H1 (cell line): ENCODE measurements at regions not wholly inside any gene's neighbourhood (a gene's known extent, or its start where the extent isn't known, plus 50 kb on each side); places are given as distances from the start of the nearest gene placed in this dataset.

Experiments used
- CTCF ChIA-PET: fragments of 300-600 bp; sonication (Branson Sonifier 250); formaldehyde crosslinking; loops from one replicate; lab custom pipeline; 2021; ENCODE audit not compliant: partially characterized antibody; lab: Charles Lee
- POLR2A ChIA-PET: fragments of 300-600 bp; sonication (Branson Sonifier 250); formaldehyde crosslinking; loops from one replicate; lab custom pipeline; 2021; ENCODE audit warnings: inconsistent platforms; ENCODE audit not compliant: partially characterized antibody; lab: Charles Lee
- DNase-seq, 2 experiments: peaks; one replicate each; pipeline versions ENCODE4 v3.0.0 to v3.0.0-alpha.2; 2010 to 2022; ENCODE audit warnings: low spot score in 2 of 2, low read depth in 1 of 2, mixed read lengths in 1 of 2
- FAIRE-seq: peaks from 2 replicates; lab custom pipeline; 2011; peaks lifted over from hg19 to GRCh38; lab: Jason Lieb, UNC
- H2AFZ ChIP-seq: 2 replicates; pipeline ENCODE4 v1.8.1; 2012; ENCODE audit warnings: low read length, inconsistent platforms
- H2AK5ac ChIP-seq: 2 replicates; pipeline ENCODE4 v1.6.1; 2013; ENCODE audit warnings: low read depth, low read length
- H2BK120ac ChIP-seq: replicated peaks from 2 replicates; pipeline ENCODE3; 2013; ENCODE audit warnings: low read depth, low read length, inconsistent platforms
- H2BK12ac ChIP-seq: 2 replicates; pipeline ENCODE4 v1.6.1; 2013; ENCODE audit warnings: low read depth, low read length
- H2BK15ac ChIP-seq: 2 replicates; pipeline ENCODE4 v1.6.1; 2013; ENCODE audit warnings: low read length
- H2BK20ac ChIP-seq: 2 replicates; pipeline ENCODE4 v1.6.1; 2013; ENCODE audit warnings: low read length
- H2BK5ac ChIP-seq: 2 replicates; pipeline ENCODE4 v1.6.1; 2013; ENCODE audit warnings: low read depth, low read length
- H3K14ac ChIP-seq: 2 replicates; pipeline ENCODE4 v1.6.1; 2013; ENCODE audit warnings: inconsistent platforms; ENCODE audit not compliant: insufficient read length
- H3K18ac ChIP-seq: 2 replicates; pipeline ENCODE4 v1.6.1; 2013; ENCODE audit warnings: low read length; ENCODE audit errors: extremely low read depth
- H3K23ac ChIP-seq: 2 replicates; pipeline ENCODE4 v1.6.1; 2013; ENCODE audit warnings: inconsistent platforms; ENCODE audit not compliant: insufficient read length
- H3K23me2 ChIP-seq: 2 replicates; pipeline ENCODE4 v1.6.1; 2013; ENCODE audit warnings: low read depth, low read length
- H3K27ac ChIP-seq: 2 replicates; pipeline ENCODE4 v1.6.1; 2011; ENCODE audit warnings: low read depth, low read length, inconsistent platforms
- H3K27me3 ChIP-seq, 4 experiments: replicated peaks in 1 of 4; 1 replicate in 1 of 4; 2 replicates in 3 of 4; pipeline versions ENCODE4 v1.6.1 to v1.8.1; 2011 to 2013; ENCODE audit warnings: low read length in 3 of 4, mild to moderate bottlenecking in 3 of 4, inconsistent platforms in 2 of 4, mixed read lengths in 2 of 4, moderate library complexity in 1 of 4; ENCODE audit not compliant: control insufficient read depth in 3 of 4, insufficient read depth in 3 of 4; ENCODE audit errors: extremely low read depth in 1 of 4
- H3K36me3 ChIP-seq, 4 experiments: 2 replicates each; pipeline versions ENCODE4 v1.6.1 to v1.8.1; 2011 to 2013; ENCODE audit warnings: mild to moderate bottlenecking in 4 of 4, low read length in 3 of 4, moderate library complexity in 2 of 4, control low read depth in 1 of 4, inconsistent platforms in 1 of 4; ENCODE audit not compliant: insufficient read depth in 4 of 4, control insufficient read depth in 2 of 4
- H3K4ac ChIP-seq: replicated peaks from 2 replicates; pipeline ENCODE3; 2013; ENCODE audit warnings: low read length, low read depth, mixed read lengths, inconsistent platforms; ENCODE audit not compliant: insufficient read length
- H3K4me1 ChIP-seq, 4 experiments: replicated peaks in 1 of 4; 1 replicate in 1 of 4; 2 replicates in 3 of 4; pipeline versions ENCODE4 v1.6.1 to v1.8.1; 2011 to 2013; ENCODE audit warnings: low read length in 3 of 4, inconsistent platforms in 2 of 4, mixed read lengths in 1 of 4; ENCODE audit not compliant: insufficient read depth in 4 of 4, control insufficient read depth in 3 of 4
- H3K4me2 ChIP-seq, 2 experiments: 2 replicates each; pipeline versions ENCODE4 v1.6.1 to v1.8.1; 2011 to 2013; ENCODE audit warnings: low read depth in 2 of 2, low read length in 2 of 2, control low read depth in 1 of 2, inconsistent platforms in 1 of 2, mild to moderate bottlenecking in 1 of 2; ENCODE audit not compliant: insufficient read depth in 1 of 2
- H3K4me3 ChIP-seq, 4 experiments: fragments of 200-600, 300-600 bp in 1 of 4; sonication (generic), shearing (Covaris generic), sonication (Bioruptor Twin) in 1 of 4; 2 replicates each; pipeline versions ENCODE4 v1.5.1 to v1.8.1; 2011 to 2016; ENCODE audit warnings: low read length in 4 of 4, low read depth in 3 of 4, control low read depth in 2 of 4, inconsistent platforms in 2 of 4, mild to moderate bottlenecking in 2 of 4, mixed read lengths in 1 of 4, moderate library complexity in 1 of 4; ENCODE audit not compliant: insufficient read depth in 2 of 4; ENCODE audit errors: extremely low read depth in 1 of 4
- H3K56ac ChIP-seq: replicated peaks from 2 replicates; pipeline ENCODE3; 2013; ENCODE audit warnings: low read depth, mild to moderate bottlenecking, mixed read lengths, low read length, inconsistent platforms; ENCODE audit not compliant: insufficient read length
- H3K79me1 ChIP-seq: 2 replicates; pipeline ENCODE4 v1.6.1; 2013; ENCODE audit warnings: low read depth, low read length, control low read depth
- H3K79me2 ChIP-seq, 2 experiments: 2 replicates each; pipeline versions ENCODE4 v1.6.1 to v1.8.1; 2012 to 2013; ENCODE audit warnings: low read length in 2 of 2, mild to moderate bottlenecking in 2 of 2, inconsistent platforms in 1 of 2; ENCODE audit not compliant: insufficient read depth in 2 of 2, control insufficient read depth in 1 of 2
- H3K9ac ChIP-seq, 4 experiments: replicated peaks in 1 of 4; 1 replicate in 1 of 4; 2 replicates in 3 of 4; pipeline versions ENCODE4 v1.6.1 to v1.8.1; 2011 to 2013; ENCODE audit warnings: low read depth in 3 of 4, low read length in 3 of 4, control low read depth in 2 of 4, mild to moderate bottlenecking in 2 of 4, moderate library complexity in 2 of 4, inconsistent platforms in 1 of 4; ENCODE audit errors: extremely low read depth in 1 of 4
- H3K9me3 ChIP-seq, 2 experiments: 2 replicates each; pipeline versions ENCODE4 v1.6.1 to v1.8.1; 2012 to 2013; ENCODE audit warnings: mild to moderate bottlenecking in 2 of 2, moderate library complexity in 2 of 2, control low read depth in 1 of 2, inconsistent platforms in 1 of 2, low read depth in 1 of 2, low read length in 1 of 2, mixed read lengths in 1 of 2; ENCODE audit not compliant: insufficient read depth in 2 of 2
- H4K20me1 ChIP-seq, 2 experiments: replicated peaks in 1 of 2; 2 replicates each; pipeline versions ENCODE3 to v1.8.1; 2011 to 2013; ENCODE audit warnings: inconsistent platforms in 2 of 2, low read length in 2 of 2, mild to moderate bottlenecking in 1 of 2; ENCODE audit not compliant: insufficient read depth in 2 of 2, control insufficient read depth in 1 of 2
- H4K5ac ChIP-seq: 2 replicates; pipeline ENCODE4 v1.6.1; 2013; ENCODE audit warnings: low read length, low read depth, mixed read lengths, inconsistent platforms; ENCODE audit not compliant: insufficient read length
- H4K8ac ChIP-seq: 2 replicates; pipeline ENCODE4 v1.8.0; 2013; ENCODE audit warnings: mild to moderate bottlenecking, moderate library complexity, low read length, inconsistent platforms; ENCODE audit not compliant: insufficient read depth; ENCODE audit errors: extremely low read depth
- H4K91ac ChIP-seq: replicated peaks from 2 replicates; pipeline ENCODE3; 2013; ENCODE audit warnings: low read length, mixed read lengths, inconsistent platforms; ENCODE audit not compliant: insufficient read length
- SP2 ChIP-seq: IDR thresholded peaks from 2 replicates; pipeline ENCODE4 v1.6.1; 2012; ENCODE audit warnings: mild to moderate bottlenecking, low read length, inconsistent platforms
- WGBS, 2 experiments: shearing (Covaris generic) in 1 of 2; methylation state at CpG; one replicate each; pipeline versions ENCODE4 v1.1.6 to v1.1.7; 2013 to 2015; ENCODE audit warnings: low lambda C conversion rate in 2 of 2, mixed read lengths in 2 of 2, inconsistent platforms in 1 of 2, low coverage in 1 of 2, missing lambda C conversion rate in 1 of 2; ENCODE audit not compliant: insufficient replicate concordance in 2 of 2, insufficient coverage in 1 of 2, insufficient read length in 1 of 2; ENCODE audit errors: extremely low coverage in 1 of 2, missing lambda C conversion rate in 1 of 2; 5-methylcytosine and 5-hydroxymethylcytosine counted together

DNA sequence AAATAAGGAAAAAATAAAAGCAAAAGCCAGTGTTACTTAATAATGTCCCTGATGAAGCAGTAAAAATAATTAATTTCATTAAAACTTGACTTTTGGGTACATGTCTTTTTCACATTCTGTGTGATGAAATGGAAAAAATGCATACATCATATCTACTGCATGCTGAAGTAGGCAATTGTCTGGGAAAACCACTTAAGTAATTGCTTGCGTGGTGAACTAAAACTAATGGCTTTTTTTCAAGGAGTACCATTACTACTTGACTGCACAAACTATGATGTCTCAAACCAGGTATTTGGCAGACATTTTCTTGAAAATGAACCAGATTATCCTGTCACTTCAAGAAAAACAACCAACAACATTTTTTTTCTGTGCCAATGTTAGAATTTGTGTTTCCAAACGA is 91.3 kb upstream of the AKIRIN2 start:
- Histone ChIP-seq H3K23ac (no peak overlapping the region), H2BK12ac (no peak overlapping the region), H3K27me3 (no peaks in the 10 kb centered on the region), H2AK5ac (no peak overlapping the region), H3K4me2 (no peak overlapping the region), H4K20me1 (no peaks in the 10 kb centered on the region), H3K14ac (no peak overlapping the region), H2BK15ac (no peak overlapping the region), H3K9me3 (no peaks in the 10 kb centered on the region), H3K79me2 (no peaks in the 10 kb centered on the region), H3K36me3 (no peaks in the 10 kb centered on the region), H3K18ac (no peak overlapping the region), H2BK20ac (no peak overlapping the region), H3K23me2 (no peaks in the 10 kb centered on the region), H2BK5ac (no peak overlapping the region), H3K4me1 (peaks cover 0 to 18% (median 11%) of the 10 kb centered on the region in 4 experiments; a peak in 4 of 7 replicates), H2AFZ (no peak overlapping the region), H3K9ac (no peak overlapping the region), H4K91ac (no peak overlapping the region), H3K4me3 (no peak overlapping the region), H3K4ac (no peak overlapping the region), H3K56ac (no peak overlapping the region), H3K79me1 (no peaks in the 10 kb centered on the region), H2BK120ac (no peak overlapping the region), H4K8ac (no peak overlapping the region), H4K5ac (no peak overlapping the region), H3K27ac (no peak overlapping the region)
- no peak for FAIRE-seq
- DNase-seq, result no peak
- ChIA-PET CTCF (no interaction called here), POLR2A (no interaction called here)
- 86% methylated on average over 2 of the region's 2 CpGs; no CpG with 5 or more reads in 1 of the 2 experiments for WGBS, 2 experiments
- TF ChIP-seq SP2, result no peak
